Spleen (tissue), 11 donors: ENCODE measurements at regions not wholly inside any gene's neighbourhood (a gene's known extent, or its start where the extent isn't known, plus 50 kb on each side); places are given as distances from the start of the nearest gene placed in this dataset.

Source experiments
- DNase-seq: peaks from one replicate; pipeline ENCODE4 v3.0.0-alpha.2; 2020
- H3K27ac ChIP-seq, 8 donors: fragments of 200-600 bp; sonication (generic) in 7 of 8; 1 replicate in 4 of 8; 2 replicates in 4 of 8; pipeline versions ENCODE4 v1.5.0 to v1.8.0; 2016 to 2021; ENCODE audit warnings: inconsistent platforms in 4 of 8, mild to moderate bottlenecking in 4 of 8, moderate library complexity in 1 of 8
- H3K27me3 ChIP-seq, 7 donors: fragments of 200-600 bp; sonication (generic) in 6 of 7; replicated peaks in 1 of 7; 1 replicate in 4 of 7; 2 replicates in 3 of 7; pipeline versions ENCODE4 v1.5.0 to v1.8.0; 2016 to 2021; ENCODE audit warnings: inconsistent platforms in 3 of 7, mild to moderate bottlenecking in 1 of 7
- H3K36me3 ChIP-seq, 6 donors: fragments of 200-600 bp; sonication (generic) in 5 of 6; 1 replicate in 4 of 6; 2 replicates in 2 of 6; pipeline versions ENCODE4 v1.5.0 to v1.8.0; 2016 to 2021; ENCODE audit warnings: inconsistent platforms in 2 of 6
- H3K4me1 ChIP-seq, 6 donors: fragments of 200-600 bp; sonication (generic) in 5 of 6; 1 replicate in 3 of 6; 2 replicates in 3 of 6; pipeline versions ENCODE4 v1.5.0 to v1.8.0; 2016 to 2021; ENCODE audit warnings: inconsistent platforms in 3 of 6
- H3K4me3 ChIP-seq, 8 donors: fragments of 200-600 bp; sonication (generic) in 7 of 8; 1 replicate in 4 of 8; 2 replicates in 4 of 8; pipeline versions ENCODE4 v1.5.0 to v1.8.0; 2016 to 2021; ENCODE audit warnings: inconsistent platforms in 4 of 8, mild to moderate bottlenecking in 4 of 8, moderate library complexity in 2 of 8
- H3K9me3 ChIP-seq, 8 donors: fragments of 200-600 bp; sonication (generic) in 7 of 8; 1 replicate in 4 of 8; 2 replicates in 4 of 8; pipeline versions ENCODE4 v1.5.0 to v1.8.0; 2016 to 2021; ENCODE audit warnings: inconsistent platforms in 4 of 8
- POLR2A ChIP-seq, 3 donors: fragments of 450-650 bp; IDR thresholded peaks; one replicate each; pipeline ENCODE4 v1.5.1; 2017; ENCODE audit warnings: antibody characterized with exemption in 3 of 3, mild to moderate bottlenecking in 1 of 3
- POLR2AphosphoS5 ChIP-seq, 3 donors: sonication (generic); formaldehyde crosslinking; IDR thresholded peaks; one replicate each; pipeline ENCODE4 v1.5.1; 2017; ENCODE audit warnings: antibody characterized with exemption in 3 of 3
- WGBS, 5 donors: extraction: QIAGEN DNeasy Blood & Tissue Kit in 3 of 5; methylation state at CpG; one replicate each; pipeline versions ENCODE4 v1.1.5 to v1.1.7; 2013 to 2018; 5-methylcytosine and 5-hydroxymethylcytosine counted together
- intact Hi-C: fragments of 100-400 bp; cut with DNase I; formaldehyde crosslinking; loops from one replicate; pipeline ENCODE4 v1.15.0; 2023; ENCODE audit warnings: low total_unique reads
- TF ChIP-seq, protein P1 (sequence below), 11 experiments: fragments of 200-600 bp in 7 of 11; fragments of 450-650 bp in 4 of 11; sonication (generic) in 4 of 11; IDR thresholded peaks in 8 of 11; conservative IDR thresholded peaks in 3 of 11; 1 replicate in 7 of 11; 2 replicates in 4 of 11; pipeline versions ENCODE4 v1.4.0 to v1.8.0; 2016 to 2021; ENCODE audit warnings: antibody characterized with exemption in 11 of 11, inconsistent platforms in 4 of 11, mild to moderate bottlenecking in 1 of 11
- donor health status: healthy with polysubstance abuse.
- donor health status: DM: no; HTN: no; CAD: no; lungs with moderate emphysema.
- donor health status: DM: no; HTN: no; CAD: no.
- donor health status: Bipolar disorder and iron deficiency.
- donor health status: healthy.
- donor health status: DM: no; HTN: no; CAD: no.
- donor health status: DM: yes; HTN: yes; CAD: no.

DNA sequence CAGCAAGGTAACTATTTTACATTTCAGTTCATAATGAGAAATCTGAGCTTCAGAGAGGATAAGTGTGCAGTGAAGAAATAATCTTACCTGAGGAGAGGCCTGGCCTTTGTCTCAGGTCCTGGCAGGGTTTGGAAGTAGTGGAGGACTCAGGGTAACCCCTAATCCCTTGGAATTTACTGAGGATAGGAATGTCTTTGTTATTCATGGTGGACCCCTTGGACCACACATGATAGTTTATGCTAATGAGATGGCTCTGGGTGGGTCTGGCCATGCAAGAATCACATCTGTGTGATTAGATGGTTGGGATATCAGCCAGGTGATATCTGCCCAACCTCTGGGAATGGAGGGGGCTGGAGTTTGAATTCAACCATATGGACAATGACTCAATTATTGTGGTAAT lies 65.0 kb upstream of the DAZL start:
- H3K4me3 ChIP-seq: no peak overlapping the region
- peaks cover 0 to 8% (median 6%) of the 10 kb centered on the region in 8 donors for H3K9me3 ChIP-seq
- H3K4me1 ChIP-seq: no peaks in the 10 kb centered on the region
- TF ChIP-seq POLR2AphosphoS5 (IDR thresholded peaks at IDR 0.05) (no peak), POLR2A (IDR thresholded peaks at IDR 0.05) (no peak)
- TF ChIP-seq, protein P1, sequence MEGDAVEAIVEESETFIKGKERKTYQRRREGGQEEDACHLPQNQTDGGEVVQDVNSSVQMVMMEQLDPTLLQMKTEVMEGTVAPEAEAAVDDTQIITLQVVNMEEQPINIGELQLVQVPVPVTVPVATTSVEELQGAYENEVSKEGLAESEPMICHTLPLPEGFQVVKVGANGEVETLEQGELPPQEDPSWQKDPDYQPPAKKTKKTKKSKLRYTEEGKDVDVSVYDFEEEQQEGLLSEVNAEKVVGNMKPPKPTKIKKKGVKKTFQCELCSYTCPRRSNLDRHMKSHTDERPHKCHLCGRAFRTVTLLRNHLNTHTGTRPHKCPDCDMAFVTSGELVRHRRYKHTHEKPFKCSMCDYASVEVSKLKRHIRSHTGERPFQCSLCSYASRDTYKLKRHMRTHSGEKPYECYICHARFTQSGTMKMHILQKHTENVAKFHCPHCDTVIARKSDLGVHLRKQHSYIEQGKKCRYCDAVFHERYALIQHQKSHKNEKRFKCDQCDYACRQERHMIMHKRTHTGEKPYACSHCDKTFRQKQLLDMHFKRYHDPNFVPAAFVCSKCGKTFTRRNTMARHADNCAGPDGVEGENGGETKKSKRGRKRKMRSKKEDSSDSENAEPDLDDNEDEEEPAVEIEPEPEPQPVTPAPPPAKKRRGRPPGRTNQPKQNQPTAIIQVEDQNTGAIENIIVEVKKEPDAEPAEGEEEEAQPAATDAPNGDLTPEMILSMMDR (IDR thresholded peaks at IDR 0.05 in 8 of 11, conservative IDR thresholded peaks at IDR 0.05 in 3 of 11): no peak
- no peak for DNase-seq
- intact Hi-C loops: no loop called here
- no peaks in the 10 kb centered on the region for H3K36me3 ChIP-seq
- no peaks in the 10 kb centered on the region for H3K27me3 ChIP-seq
- no peak overlapping the region for H3K27ac ChIP-seq

DNA sequence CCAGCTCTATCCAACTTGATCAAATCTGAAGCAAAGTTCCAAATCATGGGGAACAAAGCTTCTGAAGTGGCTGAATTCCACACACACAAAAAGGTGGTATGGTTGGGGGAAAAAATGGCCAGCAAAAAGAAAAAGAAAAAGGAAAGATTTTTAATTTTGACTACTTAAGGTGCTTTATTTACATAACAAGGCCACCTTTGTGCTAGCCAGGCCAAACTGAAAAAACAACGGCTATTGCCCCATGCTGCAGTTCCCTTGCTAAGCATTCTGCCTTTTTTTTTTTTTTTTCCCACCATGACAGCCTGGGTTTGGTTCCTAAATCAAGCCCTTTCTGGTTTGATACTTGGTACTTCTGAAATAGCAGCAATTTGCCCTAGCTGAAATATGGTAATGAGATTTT lies 66.5 kb upstream of the DAZL start:
- H3K27me3 ChIP-seq: no peaks in the 10 kb centered on the region
- H3K4me1 ChIP-seq: no peaks in the 10 kb centered on the region
- H3K4me3 ChIP-seq: no peak overlapping the region
- intact Hi-C loops: no loop called here
- 76 to 91% (median 88%) methylated on average over 1 of the region's 1 CpG for WGBS, 5 donors
- no peak overlapping the region for H3K27ac ChIP-seq
- H3K9me3 ChIP-seq: peaks cover 0 to 23% (median 21%) of the 10 kb centered on the region in 8 donors
- DNase-seq: no peak
- TF ChIP-seq POLR2AphosphoS5 (IDR thresholded peaks at IDR 0.05) (no peak), POLR2A (IDR thresholded peaks at IDR 0.05) (no peak)
- TF ChIP-seq, protein P1 (IDR thresholded peaks at IDR 0.05 in 8 of 11, conservative IDR thresholded peaks at IDR 0.05 in 3 of 11): no peak
- H3K36me3 ChIP-seq: no peaks in the 10 kb centered on the region

DNA sequence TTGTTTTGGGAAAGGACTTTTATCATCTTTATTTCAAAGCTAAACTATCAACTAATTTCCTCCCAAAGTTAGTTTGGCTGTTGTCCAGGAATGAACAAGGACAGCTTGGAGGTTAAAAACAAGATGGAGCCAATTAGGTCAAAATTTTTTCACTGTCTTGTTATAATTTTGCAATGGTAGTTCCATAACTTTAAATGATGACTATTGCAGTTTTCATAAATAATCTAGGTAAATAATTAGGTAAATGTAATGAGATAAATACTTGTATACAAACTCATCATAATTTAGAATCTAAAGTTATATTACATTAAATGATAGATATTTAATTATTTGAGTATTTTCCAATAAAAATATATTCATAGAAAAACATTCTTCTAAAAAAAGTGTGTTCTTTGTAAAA lies 68.3 kb upstream of the DAZL start:
- Histone ChIP-seq H3K27me3 (no peaks in the 10 kb centered on the region), H3K4me1 (no peaks in the 10 kb centered on the region), H3K9me3 (peaks cover 0 to 28% (median 22%) of the 10 kb centered on the region in 8 donors), H3K4me3 (no peak overlapping the region), H3K36me3 (no peaks in the 10 kb centered on the region), H3K27ac (no peak overlapping the region)
- TF ChIP-seq POLR2AphosphoS5 (IDR thresholded peaks at IDR 0.05) (no peak), POLR2A (IDR thresholded peaks at IDR 0.05) (no peak)
- TF ChIP-seq, protein P1 (IDR thresholded peaks at IDR 0.05 in 8 of 11, conservative IDR thresholded peaks at IDR 0.05 in 3 of 11): no peak
- intact Hi-C loops: no loop called here
- no peak for DNase-seq

DNA sequence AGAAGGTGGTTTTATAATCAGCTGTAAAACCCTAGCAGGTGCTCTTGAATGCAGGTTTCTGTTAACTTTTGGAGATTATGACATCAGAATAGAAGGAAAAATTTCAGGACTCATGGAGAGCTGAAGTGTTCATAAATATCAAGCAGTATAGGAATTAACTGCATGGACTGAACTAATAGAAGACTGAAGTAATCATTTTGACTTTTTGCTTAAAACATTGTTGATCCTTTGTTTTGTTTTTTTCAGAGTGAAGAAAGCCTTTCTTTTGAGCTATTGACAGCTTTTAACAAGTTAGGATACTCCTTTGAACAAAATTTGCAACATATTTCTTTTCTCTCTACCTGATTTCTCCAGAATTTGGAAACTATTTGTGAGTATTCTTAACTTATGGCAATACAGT lies 70.6 kb upstream of the DAZL start:
- H3K4me1 ChIP-seq: no peaks in the 10 kb centered on the region
- no peaks in the 10 kb centered on the region for H3K27me3 ChIP-seq
- intact Hi-C loops: no loop called here
- TF ChIP-seq, protein P1 (IDR thresholded peaks at IDR 0.05 in 8 of 11, conservative IDR thresholded peaks at IDR 0.05 in 3 of 11): no peak
- TF ChIP-seq POLR2A (IDR thresholded peaks at IDR 0.05) (no peak), POLR2AphosphoS5 (IDR thresholded peaks at IDR 0.05) (no peak)
- no peak overlapping the region for H3K4me3 ChIP-seq
- no peak for DNase-seq
- H3K36me3 ChIP-seq: no peaks in the 10 kb centered on the region
- H3K27ac ChIP-seq: no peak overlapping the region
- peaks cover 0 to 28% (median 22%) of the 10 kb centered on the region in 8 donors for H3K9me3 ChIP-seq
